ENCODE measurements at regions not wholly inside any gene's neighbourhood (a gene's known extent, or its start where the extent isn't known, plus 50 kb on each side); places are given as distances from the start of the nearest gene placed in this dataset.

- DNase-seq (ENCODE audit: low spot score) (no peak), ATAC-seq (no peak)
- intact Hi-C loops (cut with DNase I): no loop called here
Observed at GRCh38 chr17:34174496-34174895, 80.6 kb upstream of the CCL2 start.

GRCh38 chr17:34176440-34176839 is 78.6 kb upstream of the CCL2 start:
- DNase-seq (ENCODE audit: low spot score) (no peak), ATAC-seq (no peak)
- intact Hi-C loops (cut with DNase I): no loop called here

DNA sequence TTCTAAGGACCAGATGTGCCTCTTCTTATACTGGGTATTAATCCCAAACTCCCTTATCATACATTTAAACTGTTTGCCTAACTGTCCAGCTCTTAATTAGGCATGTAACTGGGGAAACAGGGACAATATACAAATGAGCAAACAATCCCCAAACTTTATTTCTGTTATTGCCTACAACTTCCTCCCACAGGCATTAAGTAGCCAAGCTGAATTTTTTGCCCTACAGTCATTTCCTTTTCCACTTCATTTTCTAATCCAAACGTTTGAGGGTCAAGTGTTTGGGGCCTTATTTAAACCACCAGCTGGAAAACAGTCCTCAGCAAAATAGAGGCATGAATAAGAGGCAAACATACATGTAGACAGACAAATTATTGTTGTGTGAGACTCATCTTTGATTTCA is 77.4 kb upstream of the CCL2 start:
- ATAC-seq: no peak
- intact Hi-C loops (cut with DNase I): no loop called here
- no peak for DNase-seq (ENCODE audit: low spot score)

DNA sequence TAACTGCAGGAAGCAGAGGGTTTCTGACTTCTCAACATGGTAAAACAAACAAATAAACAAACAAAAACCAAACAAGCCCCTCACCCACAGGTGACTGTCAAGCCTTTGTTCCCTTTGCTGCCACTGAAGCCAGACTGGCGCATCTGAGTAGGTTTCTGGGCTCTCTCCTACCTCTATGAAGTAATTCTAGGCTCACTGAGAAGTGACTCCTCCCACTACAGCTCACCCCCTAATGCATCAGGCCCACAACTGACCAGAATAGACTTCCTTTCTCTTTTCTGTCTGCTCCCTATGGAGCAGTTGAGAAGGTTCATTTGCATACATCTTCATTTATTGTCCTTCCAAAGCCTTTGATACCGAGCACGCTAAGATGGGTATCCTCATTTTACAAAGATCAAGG is 77.0 kb upstream of the CCL2 start:
- DNase-seq (ENCODE audit: low spot score) (no peak), ATAC-seq (no peak)
- intact Hi-C loops (cut with DNase I): no loop called here

DNA sequence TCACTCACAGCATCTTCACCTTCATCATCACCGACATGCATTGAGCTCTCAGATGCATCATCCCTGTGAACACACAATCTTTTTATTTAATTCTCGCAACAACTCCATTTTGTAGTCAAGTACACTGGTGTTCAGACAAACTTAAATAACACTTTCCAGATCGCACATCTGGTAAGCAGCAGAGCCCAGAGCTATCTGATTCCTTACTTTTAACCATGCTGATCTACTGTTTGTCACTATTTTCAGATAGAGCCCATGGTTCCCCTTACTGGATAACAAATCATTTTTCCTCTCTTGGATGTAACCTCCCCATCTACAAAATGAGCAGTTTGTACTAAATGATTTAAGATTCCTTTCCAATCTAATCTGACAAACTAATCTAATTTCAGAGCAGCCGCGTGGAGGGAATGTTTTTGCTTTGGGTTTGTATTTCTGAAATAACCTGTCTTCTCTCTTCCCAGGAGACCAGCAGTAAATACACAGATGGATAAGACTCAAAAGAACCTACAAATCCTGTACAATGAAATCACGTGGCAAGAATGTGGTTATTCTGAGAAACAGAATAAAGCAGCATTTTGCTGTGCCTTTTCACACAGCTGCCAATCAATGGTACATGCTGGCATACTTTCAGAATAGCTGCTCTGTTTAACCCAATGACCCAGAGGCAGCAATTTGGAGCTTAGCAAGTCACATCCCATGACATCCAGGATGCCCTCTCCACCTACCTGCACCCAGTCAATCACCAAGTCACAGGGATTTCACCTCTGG is 72.9 kb upstream of the CCL2 start:
- intact Hi-C loops (cut with DNase I): no loop called here
- ATAC-seq: no peak
- DNase-seq (ENCODE audit: low spot score): no peak

DNA sequence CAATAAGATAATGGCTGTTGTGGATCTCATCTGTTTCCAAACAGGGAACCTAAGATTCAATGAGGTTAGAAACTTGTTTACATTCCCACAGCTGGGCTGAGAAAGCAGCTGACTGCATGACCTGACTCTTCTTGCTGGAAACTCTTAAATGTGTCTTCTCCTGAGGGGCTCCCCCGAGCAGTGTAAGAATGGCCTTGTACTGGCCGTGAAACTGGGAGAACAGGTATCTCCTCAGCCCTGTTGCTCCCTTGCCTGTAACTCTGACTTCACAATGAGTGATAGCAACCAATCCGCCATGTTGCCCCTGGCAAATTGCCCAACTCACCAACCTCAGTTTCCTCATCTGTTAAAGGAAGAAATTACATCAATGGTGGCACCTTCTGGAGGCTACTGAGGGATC is 59.1 kb upstream of the CCL2 start:
- DNase-seq (ENCODE audit: low spot score): no peak
- no peak for ATAC-seq
- intact Hi-C loops (cut with DNase I): no loop called here

DNA sequence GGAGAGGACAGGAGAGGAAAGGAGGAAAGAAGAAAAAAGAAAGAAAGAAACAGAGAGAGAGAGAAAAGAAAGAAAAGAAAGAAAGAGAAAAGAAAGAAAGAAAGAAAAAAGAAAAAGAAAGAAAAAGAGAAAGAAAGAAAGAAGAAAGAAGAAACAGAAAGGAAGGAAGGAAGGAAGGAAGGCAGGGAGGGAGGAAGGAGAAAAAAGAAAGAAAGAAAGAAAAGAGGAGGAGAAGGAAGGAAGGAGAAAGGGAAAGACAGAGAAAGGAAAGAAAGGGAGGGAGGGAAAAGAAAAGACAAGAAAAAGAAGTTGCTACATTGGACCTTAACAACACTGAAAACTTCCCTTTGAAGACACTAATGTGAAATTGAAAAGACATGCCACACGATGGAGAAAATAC is 56.6 kb upstream of the CCL2 start:
- DNase-seq (ENCODE audit: low spot score) (no peak), ATAC-seq (no peak)
- intact Hi-C loops (cut with DNase I): no loop called here

DNA sequence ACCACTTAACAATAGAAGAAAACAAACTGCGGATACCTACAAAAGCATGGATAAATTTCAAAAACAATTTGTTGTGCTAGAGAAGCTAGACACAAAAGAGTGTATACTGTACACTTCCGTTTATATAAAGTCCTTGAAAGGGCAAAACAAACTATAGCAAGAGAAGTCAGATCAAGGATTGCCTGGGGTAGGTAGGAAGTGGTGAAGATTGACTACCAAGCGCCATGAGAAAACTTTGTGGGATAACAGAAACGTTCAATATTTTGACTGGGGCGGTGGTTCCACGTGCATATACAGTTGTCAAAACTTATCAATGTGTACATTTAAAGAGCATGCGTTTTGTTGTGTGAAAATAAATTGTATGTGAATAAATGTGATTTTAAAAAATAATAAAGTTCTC is 55.6 kb upstream of the CCL2 start:
- DNase-seq (ENCODE audit: low spot score) (no peak), ATAC-seq (no peak)
- intact Hi-C loops (cut with DNase I): loop anchor here (1.0 kb wide), 1 partner anchor 162 kb away; no protein-coding TSS in a partner anchor

DNA sequence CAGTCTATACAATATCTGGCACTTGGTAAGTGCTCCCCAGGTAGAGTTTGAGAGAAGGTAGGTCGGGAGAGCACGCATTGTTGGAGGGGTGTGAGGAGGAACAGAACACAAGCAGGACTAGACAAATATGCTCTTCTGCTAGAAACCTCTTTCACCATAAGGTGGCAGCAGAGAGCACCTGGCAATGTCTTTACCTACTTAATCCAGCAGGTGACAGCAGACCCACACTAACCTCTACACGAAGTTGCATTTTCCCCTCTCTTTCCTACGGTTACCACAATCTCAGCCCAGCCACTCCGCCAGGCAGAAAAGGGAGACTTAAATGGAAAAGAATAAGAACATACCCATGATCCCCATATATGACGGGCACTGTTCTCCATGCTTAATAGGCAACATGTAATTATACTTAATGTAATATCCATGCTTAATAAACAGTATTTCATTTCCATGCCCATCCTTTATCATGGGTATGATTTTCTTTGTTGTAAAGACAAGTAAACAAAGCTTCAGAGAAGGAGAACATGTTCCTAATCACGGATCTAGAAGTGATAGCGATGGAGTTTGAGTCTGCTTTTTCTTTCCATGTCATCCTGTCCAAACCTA is 55.1 kb upstream of the CCL2 start:
- ATAC-seq (peak; percentile 96), DNase-seq (ENCODE audit: low spot score) (peak; percentile 88)
- intact Hi-C loops (cut with DNase I): loop anchor here (1.0 to 5.0 kb wide), 2 partner anchors 107 to 161 kb away; no protein-coding TSS in a partner anchor

- ATAC-seq: no peak
- intact Hi-C loops (cut with DNase I): loop anchor here (5.0 kb wide), 1 partner anchor 106 kb away; no protein-coding TSS in a partner anchor
- DNase-seq (ENCODE audit: low spot score): no peak
Observed at GRCh38 chr17:34201225-34201624, 53.9 kb upstream of the CCL2 start.

- intact Hi-C loops (cut with DNase I): loop anchor here (5.0 kb wide), 1 partner anchor 106 kb away; no protein-coding TSS in a partner anchor
- no peak for DNase-seq (ENCODE audit: low spot score)
Observed at GRCh38 chr17:34201767-34202166, 53.3 kb upstream of the CCL2 start.

GRCh38 chr17:34203018-34203638 is 52.0 kb upstream of the CCL2 start:
- intact Hi-C loops (cut with DNase I): loop anchor here (5.0 kb wide), 1 partner anchor 104 kb away; no protein-coding TSS in a partner anchor
- ATAC-seq (no peak), DNase-seq (ENCODE audit: low spot score) (no peak)

More at GRCh38 chr17:34201767-34202166, 53.3 kb upstream of the CCL2 start:
- ATAC-seq: no peak

- ATAC-seq (no peak), DNase-seq (ENCODE audit: low spot score) (no peak)
- intact Hi-C loops (cut with DNase I): loop anchor here (5.0 kb wide), 1 partner anchor 103 kb away; no protein-coding TSS in a partner anchor
Observed at GRCh38 chr17:34204402-34204801, 50.7 kb upstream of the CCL2 start.
